KMS-11 (cell line): ENCODE measurements at regions not wholly inside any gene's neighbourhood (a gene's known extent, or its start where the extent isn't known, plus 50 kb on each side); places are given as distances from the start of the nearest gene placed in this dataset.

Experiments used
- H2AFZ ChIP-seq: fragments of 200-600 bp; sonication (generic); 2 replicates; pipeline ENCODE4 v1.6.1; 2016; ENCODE audit warnings: antibody characterized with exemption, mixed run types, low read depth
- H3K27ac ChIP-seq: fragments of 200-600 bp; sonication (generic); 2 replicates; pipeline ENCODE4 v1.6.1; 2016; ENCODE audit warnings: mild to moderate bottlenecking, mixed run types
- H3K27me3 ChIP-seq: fragments of 200-600 bp; sonication (generic); 2 replicates; pipeline ENCODE4 v1.6.1; 2017; ENCODE audit warnings: mild to moderate bottlenecking, low read depth, mixed run types, moderate library complexity; ENCODE audit not compliant: insufficient read depth
- H3K36me3 ChIP-seq: fragments of 200-600 bp; sonication (generic); 2 replicates; pipeline ENCODE4 v1.6.1; 2017; ENCODE audit warnings: mild to moderate bottlenecking, mixed run types; ENCODE audit not compliant: insufficient read depth
- H3K4me1 ChIP-seq: fragments of 200-600 bp; sonication (generic); 2 replicates; pipeline ENCODE4 v1.6.1; 2016; ENCODE audit warnings: mild to moderate bottlenecking, low read depth, mixed run types; ENCODE audit not compliant: poor library complexity, severe bottlenecking
- H3K4me2 ChIP-seq: fragments of 200-600 bp; sonication (generic); 2 replicates; pipeline ENCODE4 v1.7.0; 2016; ENCODE audit warnings: mild to moderate bottlenecking, mixed run types
- H3K4me3 ChIP-seq: fragments of 200-600 bp; sonication (generic); IDR thresholded peaks from 2 replicates; pipeline ENCODE4 v1.6.1; 2017; ENCODE audit warnings: low read depth, low read length, mixed read lengths; ENCODE audit not compliant: insufficient read depth
- H3K79me2 ChIP-seq: fragments of 200-600 bp; sonication (generic); 2 replicates; pipeline ENCODE4 v1.6.1; 2016; ENCODE audit warnings: low read depth, mixed run types; ENCODE audit not compliant: insufficient read depth
- H3K9ac ChIP-seq: fragments of 200-600 bp; sonication (generic); 2 replicates; pipeline ENCODE4 v1.6.1; 2016; ENCODE audit warnings: mild to moderate bottlenecking, mixed run types
- H4K20me1 ChIP-seq: fragments of 200-600 bp; sonication (generic); 2 replicates; pipeline ENCODE4 v1.6.1; 2016; ENCODE audit warnings: mild to moderate bottlenecking, mixed run types; ENCODE audit not compliant: insufficient read depth
- TF ChIP-seq, protein P1 (sequence below): fragments of 200-600 bp; sonication (generic); conservative IDR thresholded peaks from 2 replicates; pipeline ENCODE4 v1.6.1; 2017; ENCODE audit warnings: low read depth, mild to moderate bottlenecking, antibody characterized with exemption, low read length, moderate library complexity, mixed read lengths

DNA sequence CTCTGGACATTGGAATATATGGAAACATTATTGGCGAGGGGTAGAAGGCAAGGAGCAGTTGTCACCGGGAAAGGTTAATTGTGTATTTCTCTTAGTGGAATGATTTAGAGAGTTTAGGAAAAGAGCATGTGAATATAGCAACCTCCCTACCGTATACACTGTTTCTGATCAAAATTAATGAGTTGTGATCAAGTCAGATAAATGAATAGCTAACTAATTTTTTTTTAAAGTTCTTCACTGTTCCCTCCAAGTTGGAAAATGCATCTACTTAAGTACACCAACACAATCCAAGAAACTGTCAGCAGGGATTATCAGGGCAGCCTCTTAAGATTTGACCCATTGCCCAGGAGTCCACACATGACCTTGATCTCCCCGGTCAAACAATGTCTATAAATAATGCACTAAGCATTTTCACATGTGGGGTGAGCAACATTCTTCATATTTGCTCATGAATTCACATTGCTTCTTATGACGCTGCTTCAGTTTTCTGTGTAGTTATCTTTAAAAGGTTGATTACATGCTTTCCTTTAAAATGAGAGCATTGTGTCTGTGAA is 680.8 kb upstream of the NRSN1 start:
- Histone ChIP-seq H3K4me1 (no peaks in the 10 kb centered on the region), H3K27me3 (no peaks in the 10 kb centered on the region; the same call in 1 of the 2 replicates), H3K27ac (no peak overlapping the region), H3K36me3 (no peaks in the 10 kb centered on the region), H2AFZ (no peak overlapping the region), H3K9ac (no peak overlapping the region), H3K79me2 (no peaks in the 10 kb centered on the region), H4K20me1 (no peaks in the 10 kb centered on the region), H3K4me3 (no peak overlapping the region), H3K4me2 (no peak overlapping the region)
- TF ChIP-seq, protein P1, sequence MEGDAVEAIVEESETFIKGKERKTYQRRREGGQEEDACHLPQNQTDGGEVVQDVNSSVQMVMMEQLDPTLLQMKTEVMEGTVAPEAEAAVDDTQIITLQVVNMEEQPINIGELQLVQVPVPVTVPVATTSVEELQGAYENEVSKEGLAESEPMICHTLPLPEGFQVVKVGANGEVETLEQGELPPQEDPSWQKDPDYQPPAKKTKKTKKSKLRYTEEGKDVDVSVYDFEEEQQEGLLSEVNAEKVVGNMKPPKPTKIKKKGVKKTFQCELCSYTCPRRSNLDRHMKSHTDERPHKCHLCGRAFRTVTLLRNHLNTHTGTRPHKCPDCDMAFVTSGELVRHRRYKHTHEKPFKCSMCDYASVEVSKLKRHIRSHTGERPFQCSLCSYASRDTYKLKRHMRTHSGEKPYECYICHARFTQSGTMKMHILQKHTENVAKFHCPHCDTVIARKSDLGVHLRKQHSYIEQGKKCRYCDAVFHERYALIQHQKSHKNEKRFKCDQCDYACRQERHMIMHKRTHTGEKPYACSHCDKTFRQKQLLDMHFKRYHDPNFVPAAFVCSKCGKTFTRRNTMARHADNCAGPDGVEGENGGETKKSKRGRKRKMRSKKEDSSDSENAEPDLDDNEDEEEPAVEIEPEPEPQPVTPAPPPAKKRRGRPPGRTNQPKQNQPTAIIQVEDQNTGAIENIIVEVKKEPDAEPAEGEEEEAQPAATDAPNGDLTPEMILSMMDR, result no peak

- Histone ChIP-seq H3K4me3 (no peak overlapping the region), H3K9ac (no peak overlapping the region), H3K79me2 (no peaks in the 10 kb centered on the region), H3K4me2 (no peak overlapping the region), H4K20me1 (no peaks in the 10 kb centered on the region), H2AFZ (no peak overlapping the region), H3K27ac (no peak overlapping the region), H3K36me3 (no peaks in the 10 kb centered on the region), H3K27me3 (no peaks in the 10 kb centered on the region; the same call in 1 of the 2 replicates), H3K4me1 (no peaks in the 10 kb centered on the region)
- TF ChIP-seq, protein P1, result no peak
Measured at GRCh38 chr6:23446469-23446967, 679.5 kb upstream of the NRSN1 start.

DNA sequence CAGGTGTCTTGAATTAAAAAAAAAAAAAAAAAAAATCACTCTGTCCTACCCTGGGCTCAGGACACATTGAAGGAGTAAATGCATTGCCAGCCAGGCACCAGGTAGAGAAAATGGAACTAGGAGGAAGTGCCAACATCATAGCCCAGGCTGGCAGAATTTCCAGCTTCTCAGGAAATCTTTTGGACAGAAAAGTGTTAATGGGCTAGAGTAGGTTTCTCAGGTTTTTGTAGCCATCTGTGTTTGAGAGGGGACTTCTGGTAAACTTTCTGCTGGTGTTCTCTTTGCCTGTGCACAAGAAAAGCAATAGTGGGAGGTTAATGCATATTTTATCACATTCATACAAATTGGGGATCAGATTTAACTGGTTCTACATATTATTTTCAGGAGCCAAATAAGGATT is 678.3 kb upstream of the NRSN1 start:
- Histone ChIP-seq H3K9ac (no peak overlapping the region), H3K4me1 (no peaks in the 10 kb centered on the region), H2AFZ (no peak overlapping the region), H3K79me2 (no peaks in the 10 kb centered on the region), H3K27me3 (no peaks in the 10 kb centered on the region; the same call in 1 of the 2 replicates), H3K4me2 (no peak overlapping the region), H3K36me3 (no peaks in the 10 kb centered on the region), H3K4me3 (no peak overlapping the region), H3K27ac (no peak overlapping the region), H4K20me1 (no peaks in the 10 kb centered on the region)
- TF ChIP-seq, protein P1, result no peak

DNA sequence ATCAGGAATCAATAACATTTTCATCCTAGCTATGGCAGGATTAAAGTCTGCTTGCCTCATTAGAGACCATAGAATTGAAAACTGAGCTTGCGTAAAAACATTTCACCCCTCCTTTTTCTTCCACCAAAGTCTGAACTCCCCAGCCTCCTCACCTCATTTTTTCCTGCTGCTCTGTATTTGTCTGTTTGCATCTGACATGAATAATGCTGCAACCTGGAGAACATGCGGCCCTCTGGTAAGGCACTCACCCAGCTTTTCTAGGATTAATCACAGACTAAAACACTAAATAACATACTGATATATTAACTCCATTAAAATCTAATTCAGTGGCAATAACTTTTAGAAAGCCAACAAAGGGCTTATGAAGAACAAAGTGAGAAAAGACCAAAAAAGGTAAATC is 677.7 kb upstream of the NRSN1 start:
- no peak overlapping the region for H2AFZ ChIP-seq
- H3K4me3 ChIP-seq, result no peak overlapping the region
- no peak overlapping the region for H3K9ac ChIP-seq
- no peaks in the 10 kb centered on the region for H3K4me1 ChIP-seq
- TF ChIP-seq, protein P1, result no peak
- H3K27ac ChIP-seq, result no peak overlapping the region
- no peaks in the 10 kb centered on the region for H4K20me1 ChIP-seq
- H3K4me2 ChIP-seq, result no peak overlapping the region
- H3K36me3 ChIP-seq, result no peaks in the 10 kb centered on the region
- no peaks in the 10 kb centered on the region for H3K79me2 ChIP-seq
- H3K27me3 ChIP-seq, result no peaks in the 10 kb centered on the region; the same call in 1 of the 2 replicates
